HG02970 (cell line): ENCODE measurements at regions not wholly inside any gene's neighbourhood (a gene's known extent, or its start where the extent isn't known, plus 50 kb on each side); places are given as distances from the start of the nearest gene placed in this dataset.
"Not testable (repeated sequence)": the region's sequence is repeated elsewhere in the genome, so short reads cannot be mapped to it uniquely, and the experiment has no call there.

Source experiments
- ATAC-seq: cut with Tn5 transposase; IDR thresholded peaks from one replicate; pipeline ENCODE4 v1.9.1; 2021; ENCODE audit warnings: mild to moderate bottlenecking, moderate library complexity, moderate number of reproducible peaks; ENCODE audit not compliant: unreplicated experiment, low FRiP score

GRCh38 chr5:164059471-164059870 lies 554.1 kb downstream of the MAT2B start:
- no peak for ATAC-seq

- ATAC-seq: no peak
These were observed 555.5 kb downstream of the MAT2B start for GRCh38 chr5:164060786-164061355.

DNA sequence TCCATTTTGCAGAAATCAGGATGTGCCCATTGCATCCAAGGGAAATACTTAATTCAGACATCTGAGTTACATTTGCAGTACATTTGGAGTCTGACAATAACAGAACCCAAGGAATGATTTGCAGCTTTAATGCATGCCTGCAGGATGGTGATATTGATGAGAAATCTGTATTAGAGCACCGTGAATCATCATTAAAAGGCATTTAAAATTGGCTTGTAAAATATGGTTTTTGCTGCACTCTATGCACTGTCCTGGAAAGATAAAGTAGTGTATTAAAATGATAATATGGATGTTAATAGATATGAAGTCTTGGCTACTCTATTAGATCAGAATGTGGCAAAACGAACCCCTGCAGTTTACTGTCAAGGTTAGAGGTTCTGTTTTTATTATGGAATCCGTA lies 556.9 kb downstream of the MAT2B start:
- no peak for ATAC-seq

DNA sequence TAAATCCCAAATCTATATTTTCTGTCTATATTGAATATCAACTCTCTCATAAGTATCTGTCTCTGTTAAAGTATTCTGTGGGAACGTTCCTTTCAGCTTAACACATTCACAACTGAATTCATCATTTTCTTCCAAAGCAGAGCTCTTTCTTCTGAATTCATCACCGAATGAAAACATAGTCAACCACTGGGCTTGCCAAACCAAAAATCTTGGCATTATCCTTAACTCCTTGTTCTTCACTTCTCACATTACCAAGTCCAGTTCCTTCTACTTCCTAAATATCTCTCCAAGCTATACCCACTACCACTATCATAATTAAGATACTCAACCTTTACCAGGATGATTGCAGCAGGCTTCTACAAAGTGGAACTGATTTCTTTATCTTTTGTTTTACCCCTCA lies 559.8 kb downstream of the MAT2B start:
- no peak for ATAC-seq

DNA sequence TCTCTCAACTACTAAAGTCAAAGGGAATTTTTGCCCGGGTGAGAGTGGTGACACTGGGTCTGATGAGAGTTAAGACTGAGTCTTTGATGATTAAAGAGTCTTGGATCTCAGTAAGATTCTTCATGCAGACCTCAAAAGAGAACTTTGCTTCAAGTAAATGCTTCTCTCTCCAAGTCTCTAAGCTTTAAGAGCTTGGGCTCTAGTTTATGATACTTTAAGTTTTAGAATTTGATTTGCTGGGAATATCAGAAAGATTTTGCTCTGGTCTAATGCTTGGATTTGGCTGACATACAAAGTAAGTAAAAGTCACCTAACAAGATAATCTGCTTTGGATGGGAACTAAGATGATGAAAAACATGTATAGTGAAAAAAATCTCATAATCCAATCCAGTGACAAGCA lies 566.3 kb downstream of the MAT2B start:
- no peak for ATAC-seq

DNA sequence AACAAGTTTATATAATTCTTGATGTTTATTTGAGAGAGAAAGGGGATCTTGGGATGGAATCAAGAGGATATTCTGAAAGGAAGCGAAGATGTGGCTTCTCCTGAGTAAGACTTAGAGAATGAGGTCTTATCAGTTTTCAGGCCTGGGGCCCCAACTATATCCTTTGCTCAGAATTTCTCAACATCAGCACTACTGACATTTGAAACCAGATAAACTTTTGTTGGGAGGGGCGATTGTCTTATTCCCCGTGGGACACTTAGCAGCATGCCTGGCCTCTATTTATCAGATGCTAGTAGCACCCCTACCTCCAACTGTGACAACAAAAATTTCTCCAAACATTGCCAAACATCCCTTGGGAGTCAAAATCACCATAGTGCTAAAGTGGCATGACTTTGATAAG lies 567.7 kb downstream of the MAT2B start:
- no peak for ATAC-seq

DNA sequence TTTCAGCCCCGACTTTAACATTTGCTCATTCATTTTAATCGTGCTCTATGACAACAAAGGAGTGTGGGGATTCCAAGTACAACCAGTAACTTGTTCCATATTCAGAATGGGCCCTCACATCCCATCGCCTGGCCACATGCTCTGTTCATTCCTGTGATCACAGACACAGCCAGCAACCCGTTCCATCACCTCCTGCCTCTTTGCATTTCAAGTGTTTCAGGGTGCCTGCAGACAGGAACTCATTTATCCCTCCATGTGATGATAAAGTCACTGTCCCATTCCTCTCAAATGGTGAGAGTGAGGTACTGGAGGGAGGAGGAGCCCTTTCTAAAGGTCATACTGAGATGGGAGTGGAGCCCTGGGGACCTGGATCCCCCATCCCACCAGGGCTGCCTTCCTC lies 571.1 kb downstream of the MAT2B start:
- ATAC-seq: no peak

DNA sequence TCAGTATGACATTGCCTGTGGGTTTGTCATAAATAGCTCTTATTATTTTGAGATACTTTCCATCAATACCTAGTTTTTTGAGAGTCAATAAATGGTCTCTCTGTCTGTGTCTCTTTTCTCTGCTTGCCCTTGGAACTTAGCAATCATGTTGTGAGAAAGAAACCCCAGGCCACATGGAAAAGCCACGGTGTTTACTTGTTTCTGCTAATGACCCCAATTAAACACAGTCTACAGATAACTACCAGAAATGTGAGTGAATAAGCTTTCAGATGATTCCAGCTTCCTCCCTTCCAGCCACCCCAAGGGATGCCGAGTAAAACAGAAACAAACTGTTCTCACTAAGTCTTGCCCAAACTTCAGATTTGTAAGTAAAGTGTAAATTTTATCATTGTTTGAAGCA lies 584.9 kb downstream of the MAT2B start:
- no peak for ATAC-seq

DNA sequence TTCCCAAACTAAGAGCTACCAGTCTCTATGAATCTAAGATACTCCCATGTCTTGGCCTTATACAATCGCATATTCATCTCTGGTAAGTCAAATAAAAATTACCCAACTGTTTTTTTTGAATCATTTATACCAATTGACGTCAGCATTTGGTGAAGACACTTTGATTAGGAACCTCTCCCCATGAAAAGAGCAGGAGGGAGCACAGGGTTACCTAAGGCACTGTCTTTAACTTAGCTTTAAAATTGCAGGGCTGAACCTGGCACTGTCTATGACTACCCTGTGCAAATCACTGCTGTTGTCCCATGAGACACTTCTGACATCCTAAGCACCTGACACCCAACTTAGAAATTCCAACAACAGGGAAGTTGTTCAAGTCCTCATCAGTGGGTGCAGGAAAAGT lies 586.4 kb downstream of the MAT2B start:
- no peak for ATAC-seq

GRCh38 chr5:164094291-164094690 lies 588.9 kb downstream of the MAT2B start:
- ATAC-seq: no peak

DNA sequence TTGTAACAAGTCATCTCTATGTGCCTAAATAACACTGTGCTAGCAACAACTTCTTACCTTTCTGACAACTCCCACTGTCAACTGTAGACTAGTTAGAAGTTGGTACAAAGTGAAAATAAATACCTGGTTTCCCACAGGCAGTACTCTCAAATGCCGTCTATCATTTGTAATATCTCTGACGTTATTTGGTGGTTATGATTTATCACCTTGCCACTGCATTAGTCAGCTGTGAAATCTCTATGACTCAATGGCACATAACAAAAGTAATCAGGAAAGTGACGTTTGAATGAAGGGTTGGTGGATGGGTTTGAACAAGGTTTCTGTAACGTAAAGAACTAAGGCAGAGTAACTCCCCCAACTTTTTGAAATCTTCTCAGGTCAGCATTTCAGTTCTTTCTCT lies 592.3 kb downstream of the MAT2B start:
- ATAC-seq: no peak

DNA sequence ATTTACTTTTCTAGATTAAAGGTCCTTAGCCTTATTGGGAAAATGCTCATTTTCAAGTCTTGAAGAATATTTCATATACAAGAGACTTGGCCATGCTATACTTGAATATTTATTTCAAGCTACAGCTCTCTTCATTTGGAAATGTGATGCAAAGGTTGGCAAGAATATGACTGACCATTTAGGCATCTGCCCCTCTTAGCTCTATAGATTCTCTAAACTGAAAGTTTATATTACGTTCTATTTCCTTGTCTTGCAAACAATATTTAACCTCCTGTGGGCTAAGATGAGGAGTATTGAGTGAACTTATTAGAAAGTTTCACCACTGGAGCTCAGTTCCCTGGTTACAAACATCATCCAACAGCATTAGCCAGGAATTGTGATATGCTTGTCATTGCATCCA lies 593.1 kb downstream of the MAT2B start:
- no peak for ATAC-seq

DNA sequence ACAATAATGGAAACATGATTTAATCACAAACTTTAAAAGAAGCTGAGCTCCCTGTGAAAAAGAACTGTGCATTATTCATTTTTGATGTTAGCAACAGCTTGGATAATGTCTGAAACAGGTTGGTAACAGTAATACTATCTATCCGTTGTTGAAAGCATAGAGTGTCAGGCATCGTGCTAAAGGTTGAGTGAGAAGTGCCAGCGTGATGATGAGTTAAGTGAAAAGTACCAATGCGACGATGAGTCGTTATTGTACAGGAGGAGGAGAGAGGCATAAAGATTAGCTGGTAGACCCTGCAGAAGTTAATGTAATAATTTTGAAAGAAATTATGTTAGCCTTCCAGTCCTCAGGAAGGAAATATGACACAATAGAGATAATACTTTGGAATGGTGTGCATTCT lies 593.6 kb downstream of the MAT2B start:
- no peak for ATAC-seq

DNA sequence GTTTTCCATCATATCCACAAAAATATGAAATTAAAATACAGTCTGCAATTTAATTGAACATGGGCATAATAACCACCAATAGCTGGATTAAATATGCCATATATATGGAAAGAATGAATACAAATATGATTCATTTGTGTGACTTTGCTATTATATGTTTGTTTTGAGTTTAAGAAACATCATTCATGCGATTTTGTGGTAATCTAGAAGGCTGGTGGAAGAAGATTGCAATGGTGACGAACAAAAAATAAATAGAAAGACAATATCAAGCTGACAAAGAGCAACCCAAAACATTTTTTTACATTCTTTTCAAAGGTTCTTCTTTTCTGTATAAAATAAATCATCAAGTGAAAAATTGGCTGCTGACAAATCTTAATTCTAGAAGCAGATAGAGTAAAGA lies 610.0 kb downstream of the MAT2B start:
- ATAC-seq: no peak

DNA sequence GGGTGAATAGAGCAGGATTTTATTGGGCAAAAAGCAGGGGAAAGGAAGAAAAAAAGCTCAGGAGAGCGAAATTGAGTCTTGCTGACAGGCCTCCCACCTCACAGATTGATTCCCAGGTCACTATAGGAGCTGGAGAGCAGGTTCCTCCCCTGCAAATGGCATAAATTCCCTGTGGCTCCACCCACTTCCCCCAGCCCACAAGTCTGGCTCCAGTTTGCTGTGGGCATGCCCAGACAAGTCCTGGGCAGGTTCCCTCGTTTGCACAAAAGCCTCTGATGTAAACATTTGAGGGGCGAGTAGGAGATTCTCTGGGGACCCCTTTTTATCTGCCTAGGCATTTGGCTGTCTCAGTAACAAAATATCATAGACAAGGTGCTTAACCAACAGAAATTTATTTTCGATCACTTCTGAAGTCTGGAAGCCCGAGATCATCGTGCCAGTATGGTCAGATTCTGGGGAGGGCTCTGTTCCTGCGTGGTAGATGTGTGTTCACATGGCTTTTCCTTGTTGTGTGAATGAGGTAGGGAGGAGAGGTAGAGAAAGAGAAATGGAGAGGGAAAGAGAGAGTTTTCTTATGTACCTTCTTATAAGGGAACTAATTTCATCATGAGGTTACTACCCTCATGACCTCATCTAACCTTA lies 614.5 kb downstream of the MAT2B start:
- ATAC-seq: peak; percentile 50

DNA sequence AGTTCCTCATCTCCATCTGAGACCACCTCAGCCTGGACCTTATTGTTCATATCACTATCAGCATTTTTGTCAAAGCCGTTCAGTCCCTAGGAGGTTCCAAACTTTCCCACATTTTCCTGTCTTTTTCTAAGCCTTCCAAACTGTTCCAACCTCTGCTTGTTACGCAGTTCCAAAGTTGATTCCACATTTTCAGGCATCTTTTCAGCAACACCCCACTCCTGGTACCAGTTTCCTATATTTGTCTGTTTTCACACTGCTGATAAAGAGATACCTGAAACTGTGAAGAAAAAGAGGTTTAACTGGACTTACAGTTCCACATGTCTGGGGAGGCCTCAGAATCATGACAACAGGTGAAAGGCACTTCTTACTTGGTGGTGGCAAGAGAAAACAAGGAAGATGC lies 622.1 kb downstream of the MAT2B start:
- ATAC-seq: no peak

DNA sequence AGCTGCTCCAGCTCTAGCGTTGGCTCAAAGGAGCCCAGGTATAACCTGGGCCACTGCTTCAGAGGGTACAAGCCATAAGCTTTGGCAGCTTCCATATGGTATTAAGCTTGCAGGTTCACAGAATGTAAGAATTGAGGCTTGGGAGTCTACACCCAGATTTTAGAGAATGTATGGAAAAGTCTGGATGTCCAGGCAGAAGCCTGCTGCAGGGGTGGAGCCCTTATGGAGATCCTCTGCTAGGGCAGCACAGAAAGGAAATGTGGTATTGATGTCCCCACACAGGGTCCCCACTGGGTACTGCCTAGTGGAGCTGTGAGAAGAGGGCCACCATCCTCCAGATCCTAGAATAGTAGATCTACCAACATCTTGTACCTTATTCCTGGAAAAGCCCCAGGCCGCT lies 626.9 kb downstream of the MAT2B start:
- ATAC-seq: no peak

- no peak for ATAC-seq
These were observed 631.7 kb downstream of the MAT2B start for GRCh38 chr5:164137095-164137494.

GRCh38 chr5:164139423-164139822 lies 634.0 kb downstream of the MAT2B start:
- no peak for ATAC-seq

DNA sequence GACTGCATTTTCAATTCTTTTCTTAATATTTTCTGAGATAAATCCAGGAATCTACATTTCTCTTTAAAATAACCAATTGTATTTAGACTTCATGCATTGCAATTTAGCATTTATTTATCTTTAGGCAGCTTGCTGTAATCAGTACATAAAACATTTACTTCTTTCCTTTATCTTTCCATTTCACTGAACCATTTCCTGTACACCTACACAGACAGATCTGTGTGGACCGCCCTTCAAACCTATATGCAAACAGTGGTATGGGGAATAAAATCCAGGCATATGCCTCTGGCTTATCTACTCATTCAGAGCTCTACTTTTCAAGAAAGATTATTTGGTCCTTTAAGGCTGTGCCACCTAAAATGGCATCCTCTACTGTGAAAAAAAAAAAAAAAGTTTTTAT lies 640.0 kb downstream of the MAT2B start:
- ATAC-seq: no peak

DNA sequence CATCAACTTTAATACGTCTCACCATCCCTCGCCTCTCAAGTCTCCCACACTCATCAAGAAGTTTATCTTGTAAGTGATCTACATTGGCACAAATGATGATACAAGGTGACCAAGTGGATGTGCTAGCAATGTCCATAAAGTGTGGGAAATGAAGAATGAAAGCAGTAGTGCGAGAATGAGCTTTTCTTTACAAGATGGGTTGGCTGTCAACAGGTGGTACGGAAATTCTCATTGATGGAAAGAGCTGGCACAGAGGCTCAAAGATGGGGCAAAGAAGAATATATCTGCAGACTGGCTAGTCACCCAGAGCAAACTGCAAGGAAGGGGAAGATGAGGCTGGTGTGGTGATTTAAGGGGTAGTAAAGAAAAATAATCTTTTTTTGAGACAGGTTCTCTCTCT lies 640.8 kb downstream of the MAT2B start:
- ATAC-seq: no peak

GRCh38 chr5:164148292-164148691 lies 642.9 kb downstream of the MAT2B start:
- ATAC-seq: no peak

GRCh38 chr5:164152539-164152938 lies 647.1 kb downstream of the MAT2B start:
- not testable (repeated sequence) for ATAC-seq
